Ureter (tissue), 1 donor: ENCODE measurements at regions not wholly inside any gene's neighbourhood (a gene's known extent, or its start where the extent isn't known, plus 50 kb on each side); places are given as distances from the start of the nearest gene placed in this dataset.
"Not testable (repeated sequence)": the region's sequence is repeated elsewhere in the genome, so short reads cannot be mapped to it uniquely, and the experiment has no call there.

Experiments used
- DNase-seq: peaks from one replicate; pipeline ENCODE4 v3.0.0-alpha.2; 2020; ENCODE audit warnings: low spot score
- donor health status: DM: yes; HTN: yes; CAD: no.

DNA sequence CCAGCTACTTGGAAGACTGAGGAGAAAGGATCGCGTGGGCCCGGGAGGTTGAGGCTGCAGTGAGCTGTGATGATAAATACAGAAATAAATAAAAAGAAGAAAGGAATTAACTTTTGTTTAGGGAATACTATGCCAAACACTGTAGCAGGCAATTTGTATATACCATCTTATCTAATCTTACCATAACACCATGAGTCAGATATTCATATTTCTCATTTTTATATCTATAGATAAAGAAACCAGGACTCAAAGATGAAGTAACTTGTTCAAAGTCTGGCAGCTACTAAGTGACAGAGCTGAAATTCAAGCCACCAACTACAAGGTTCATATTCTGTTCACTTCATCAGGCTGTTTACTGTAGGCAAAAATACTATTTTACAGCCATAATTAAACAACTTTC, 119.2 kb upstream of the SLC39A10 start:
- DNase-seq: no peak

DNA sequence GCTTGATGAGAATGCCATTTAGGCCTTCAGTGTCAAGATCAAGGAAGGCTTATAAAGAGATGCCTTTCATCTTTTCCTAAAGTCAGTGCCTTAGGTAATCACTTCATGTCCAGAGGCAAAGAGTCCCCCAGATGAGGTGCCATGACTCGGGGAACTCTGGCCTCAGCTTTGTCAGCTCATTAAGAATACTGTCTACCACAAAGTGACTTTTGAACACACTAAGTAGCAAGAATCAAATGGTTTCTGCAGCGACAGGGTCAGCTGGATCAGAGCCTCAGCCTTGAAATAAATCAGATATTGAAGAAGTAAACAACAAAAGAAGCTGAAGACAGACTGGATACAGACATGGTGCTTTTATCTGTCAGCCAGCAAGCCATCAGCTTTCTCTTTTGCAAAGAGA, 120.1 kb upstream of the SLC39A10 start:
- DNase-seq: no peak

DNA sequence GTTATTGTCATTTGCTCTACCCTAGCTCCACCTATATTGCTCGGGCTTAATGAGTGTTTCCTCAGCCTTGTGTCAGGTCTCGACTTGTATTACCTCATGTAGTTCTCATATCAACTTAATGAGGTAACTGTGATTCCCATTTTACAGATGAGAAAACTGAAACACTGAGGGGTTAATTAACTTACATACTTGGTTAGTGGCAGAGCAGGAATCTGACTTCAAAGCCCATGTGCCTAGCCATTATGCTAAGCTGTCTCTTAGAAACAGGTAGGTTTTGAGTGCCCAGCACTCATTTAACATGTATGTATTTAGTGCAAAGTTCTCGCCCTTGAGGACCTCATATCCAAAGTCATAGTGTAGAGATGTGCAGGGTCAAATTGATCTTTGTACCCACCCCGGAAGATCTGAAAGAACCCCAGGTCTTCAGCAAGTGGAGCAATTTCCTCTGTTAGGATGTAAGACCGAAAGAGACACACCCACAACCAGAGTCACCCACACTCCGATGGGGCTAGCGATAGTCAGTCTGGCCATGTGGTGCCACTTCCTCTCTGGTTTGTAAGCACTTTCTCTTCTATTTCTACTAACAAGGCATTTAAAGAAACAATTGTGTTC, 121.0 kb upstream of the SLC39A10 start:
- DNase-seq: peak; percentile 58

DNA sequence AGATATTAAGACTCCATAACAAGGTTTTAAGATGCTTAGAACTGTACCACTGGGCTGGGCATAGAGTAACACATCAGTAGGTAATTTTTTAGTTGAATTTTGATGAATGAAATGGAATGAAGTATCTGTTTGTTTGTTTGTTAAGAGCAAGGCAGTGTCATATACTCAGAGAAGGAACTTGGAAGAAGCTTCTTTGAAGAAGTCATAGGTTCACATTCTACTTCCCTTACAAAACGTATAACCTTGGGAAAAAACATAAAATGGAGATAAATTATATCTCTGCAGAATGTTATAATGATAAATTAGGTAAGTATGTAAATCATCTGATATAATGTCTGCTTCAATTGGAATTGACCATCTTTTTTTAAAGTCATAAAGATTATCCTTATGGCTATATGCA, 122.1 kb upstream of the SLC39A10 start:
- DNase-seq: no peak

DNA sequence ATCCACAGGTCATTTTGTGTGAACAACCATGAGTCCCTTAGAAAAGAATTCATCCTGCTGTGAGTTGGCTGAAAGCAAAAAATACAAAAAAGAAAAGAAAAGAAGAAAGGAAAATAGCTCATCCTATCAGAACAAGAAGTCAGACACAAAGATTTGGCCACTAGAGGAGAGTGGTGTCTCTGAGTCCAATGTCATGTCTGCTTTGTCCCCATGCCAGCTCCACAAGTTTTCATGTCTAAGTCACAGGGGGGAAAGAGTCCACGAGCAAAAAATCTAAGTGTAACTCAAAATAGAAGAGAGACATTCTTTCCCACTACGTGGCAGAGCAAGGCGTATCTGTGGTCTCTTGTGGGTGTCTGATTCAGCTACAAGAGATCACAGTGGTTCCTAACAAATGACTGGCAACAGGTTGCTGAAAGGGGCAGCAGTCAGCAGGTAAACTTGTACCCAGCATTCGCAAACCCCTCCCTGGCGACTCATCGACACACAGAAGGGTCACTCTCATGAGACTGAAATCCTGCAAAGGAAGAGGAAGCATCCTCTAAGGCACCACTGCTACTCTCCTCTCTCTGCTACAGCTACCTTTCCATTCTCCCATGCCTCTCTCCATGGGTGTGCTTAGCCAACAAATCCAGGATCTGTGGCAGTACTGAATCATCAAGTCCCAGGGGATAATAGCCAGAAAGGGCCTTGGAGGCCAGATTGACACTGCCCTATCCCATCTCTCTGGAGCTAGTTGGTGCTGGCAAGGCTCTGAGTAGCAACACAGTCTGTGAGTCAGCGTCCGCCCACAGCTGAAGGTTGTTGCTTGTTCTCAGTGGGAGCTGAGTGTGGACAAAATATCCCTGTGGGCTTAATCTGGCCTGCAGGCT, 123.0 kb upstream of the SLC39A10 start:
- DNase-seq: no peak

DNA sequence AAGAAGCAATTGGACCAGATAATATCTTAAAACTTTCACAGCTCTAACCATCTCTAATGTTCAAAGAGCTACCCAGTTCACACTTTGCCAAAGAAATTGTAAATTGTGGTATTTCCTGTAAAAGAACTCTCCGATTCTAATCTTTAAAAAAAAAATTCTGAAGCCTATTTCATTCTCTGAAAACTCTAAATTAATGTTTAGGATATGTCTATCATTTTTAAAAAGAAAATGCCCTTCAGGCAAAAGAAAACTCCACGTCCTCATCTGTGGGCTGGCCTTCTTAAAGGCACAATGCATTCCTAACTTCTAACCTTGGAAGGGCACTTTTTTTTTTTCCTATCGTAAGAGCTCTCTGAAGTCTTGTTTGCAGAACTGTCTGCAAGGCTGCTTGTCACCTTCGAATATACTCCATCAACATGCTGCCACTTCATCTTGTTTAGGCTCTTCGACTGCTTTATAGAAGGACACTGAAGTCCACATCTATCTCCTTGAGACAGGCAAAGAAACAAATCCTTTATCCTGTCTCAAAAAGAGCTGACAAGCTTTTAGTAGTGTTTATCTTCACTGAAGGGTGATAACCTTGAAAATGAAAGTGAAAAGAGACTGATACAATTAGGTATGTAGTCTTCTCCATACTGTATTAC, 124.3 kb upstream of the SLC39A10 start:
- no peak for DNase-seq

DNA sequence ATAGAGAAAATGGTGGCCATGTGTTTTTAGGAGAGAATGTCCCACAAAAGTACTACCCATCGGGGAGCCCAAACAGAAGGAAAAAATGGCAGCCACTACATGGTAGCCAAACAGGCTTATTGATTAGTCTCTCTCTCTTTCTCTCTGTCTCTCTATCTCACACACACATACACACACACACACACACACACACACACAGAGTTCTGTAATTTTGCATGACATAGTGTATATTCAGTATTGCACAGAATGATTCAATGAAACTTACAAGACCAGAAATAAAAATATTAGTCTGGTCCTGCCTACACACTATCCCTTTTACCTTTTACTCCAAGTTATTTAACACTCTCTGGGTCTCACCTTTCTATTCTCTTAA, 124.8 kb upstream of the SLC39A10 start:
- DNase-seq: no peak

DNA sequence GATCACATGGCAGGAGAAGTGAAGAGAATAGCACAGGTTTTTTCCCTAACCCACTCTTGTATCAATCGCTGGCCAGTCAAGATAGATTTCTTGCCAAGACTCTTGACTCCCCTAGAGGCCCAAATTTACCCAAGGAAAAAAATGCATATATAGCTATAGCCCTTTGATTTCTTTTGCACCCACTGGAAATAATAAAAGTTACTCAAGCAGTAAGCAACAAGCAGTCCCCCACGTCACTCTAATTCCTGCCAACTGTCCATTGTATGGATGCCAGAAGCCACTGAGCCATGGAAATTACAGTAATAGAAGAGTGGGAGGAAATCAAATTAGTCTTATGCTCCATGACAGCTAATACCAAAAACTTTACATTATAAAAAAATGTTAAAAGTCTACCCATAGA, 125.3 kb upstream of the SLC39A10 start:
- DNase-seq: no peak

DNA sequence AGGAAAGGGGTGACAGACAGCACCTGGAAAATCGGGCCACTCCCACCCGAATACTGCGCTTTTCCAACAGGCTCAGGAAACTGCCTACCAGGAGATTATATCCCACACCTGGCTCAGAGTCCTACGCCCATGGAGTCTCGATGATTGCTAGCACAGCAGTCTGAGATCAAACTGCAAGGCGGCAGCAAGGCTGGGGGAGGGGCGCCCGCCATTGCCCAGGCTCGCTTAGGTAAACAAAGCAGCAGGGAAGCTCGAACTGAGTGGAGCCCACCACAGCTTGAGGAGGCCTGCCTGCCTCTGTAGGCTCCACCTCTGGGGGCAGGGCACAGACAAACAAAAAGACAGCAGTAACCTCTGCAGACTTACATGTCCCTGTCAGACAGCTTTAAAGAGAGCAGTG, 133.8 kb upstream of the SLC39A10 start:
- DNase-seq: not testable (repeated sequence)

DNA sequence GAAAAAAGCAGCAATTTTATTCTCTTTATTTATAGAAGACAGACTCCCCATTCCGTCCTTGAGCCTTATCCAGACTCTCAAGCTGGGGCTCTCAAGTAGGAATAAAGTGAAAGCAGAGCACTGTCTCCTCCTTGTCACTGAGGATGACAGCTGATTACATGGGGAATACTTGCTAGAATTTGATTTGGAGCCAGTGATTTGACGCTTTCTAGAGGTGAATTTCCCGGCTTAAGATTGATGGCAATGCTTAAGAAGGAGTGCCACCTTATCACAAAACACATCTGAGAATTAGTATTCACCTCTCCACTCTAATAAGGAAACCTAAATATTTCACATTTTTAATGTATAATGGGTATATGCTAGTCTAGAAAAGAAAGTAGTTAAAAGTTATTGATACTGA, 135.4 kb upstream of the SLC39A10 start:
- no peak for DNase-seq

DNA sequence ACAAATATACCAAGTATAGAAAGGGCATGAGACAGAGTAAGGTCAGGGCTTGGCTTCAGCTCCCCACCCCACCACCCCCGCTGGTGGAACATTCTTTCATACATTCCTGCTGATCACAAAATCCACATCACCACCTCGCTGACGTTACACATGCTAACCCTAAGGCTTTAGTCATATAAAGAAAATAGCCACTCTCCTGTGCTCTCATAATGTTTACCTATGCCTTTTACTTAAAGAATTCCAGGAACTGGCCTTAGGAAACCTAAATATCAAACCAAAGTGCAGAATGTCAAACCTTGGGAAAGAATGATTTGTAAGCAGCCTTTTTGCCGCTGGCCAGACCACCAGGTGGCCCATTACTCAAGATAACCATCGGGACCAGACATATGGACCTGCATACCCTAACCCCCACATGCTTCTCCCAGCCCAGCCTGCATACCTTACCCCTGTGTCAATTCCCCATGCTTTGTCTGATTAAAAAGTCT, 136.3 kb upstream of the SLC39A10 start:
- DNase-seq: no peak

DNA sequence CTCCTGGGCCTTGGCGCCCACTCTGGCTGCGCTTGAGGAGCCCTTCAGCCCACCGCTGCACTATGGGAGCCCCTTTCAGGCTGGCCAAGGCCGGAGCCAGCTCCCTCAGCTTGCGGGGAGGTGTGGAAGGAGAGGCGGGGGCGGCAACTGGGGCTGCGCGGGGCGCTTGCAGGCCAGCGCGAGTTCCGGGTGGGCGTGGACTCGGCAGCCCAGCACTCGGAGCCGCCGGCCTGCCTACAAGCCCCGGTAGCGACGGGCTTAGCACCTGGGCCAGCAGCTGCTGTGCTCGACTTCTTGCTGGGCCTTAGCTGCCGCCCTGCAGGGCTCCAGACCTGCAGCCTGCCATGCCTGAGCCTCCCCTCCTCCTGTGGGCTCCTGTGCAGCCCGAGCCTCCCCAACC, 141.5 kb upstream of the SLC39A10 start:
- DNase-seq: no peak

DNA sequence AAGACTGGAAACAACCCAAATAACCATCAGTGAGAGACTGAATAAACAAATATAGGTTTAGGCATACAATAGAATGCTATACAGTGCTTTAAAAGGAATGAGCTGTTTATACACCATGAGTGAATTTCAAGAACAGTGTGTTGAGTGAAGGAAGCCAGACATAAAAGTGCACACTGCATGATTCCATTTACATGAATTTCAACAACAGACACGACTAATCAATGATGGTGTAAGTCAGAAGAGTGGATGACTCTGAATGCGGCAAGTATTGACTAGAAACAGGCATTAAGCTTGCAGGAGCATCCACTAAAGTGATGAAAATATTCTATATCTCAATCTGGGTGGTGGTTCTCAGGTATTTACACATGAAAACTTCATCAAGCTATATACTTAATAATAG, 142.7 kb upstream of the SLC39A10 start:
- no peak for DNase-seq

DNA sequence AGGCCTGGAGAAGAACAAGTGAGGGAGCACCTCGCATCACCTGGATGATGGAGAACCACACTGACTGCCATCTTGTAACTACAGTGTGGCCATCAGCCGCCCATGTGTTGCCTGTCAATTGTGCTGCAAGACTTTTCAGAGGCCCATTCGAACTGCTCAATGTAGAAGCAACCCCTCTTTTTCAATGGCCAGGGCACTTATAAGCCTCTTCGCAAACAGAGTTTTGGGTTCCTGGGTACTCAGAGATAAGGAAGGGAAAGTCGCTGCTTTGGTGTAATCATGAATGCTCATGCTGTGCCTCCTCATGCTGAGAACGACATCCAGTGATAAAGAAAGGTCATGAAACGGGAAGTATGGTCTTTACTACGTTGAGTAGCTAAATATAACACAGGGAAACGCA, 143.9 kb upstream of the SLC39A10 start:
- no peak for DNase-seq

DNA sequence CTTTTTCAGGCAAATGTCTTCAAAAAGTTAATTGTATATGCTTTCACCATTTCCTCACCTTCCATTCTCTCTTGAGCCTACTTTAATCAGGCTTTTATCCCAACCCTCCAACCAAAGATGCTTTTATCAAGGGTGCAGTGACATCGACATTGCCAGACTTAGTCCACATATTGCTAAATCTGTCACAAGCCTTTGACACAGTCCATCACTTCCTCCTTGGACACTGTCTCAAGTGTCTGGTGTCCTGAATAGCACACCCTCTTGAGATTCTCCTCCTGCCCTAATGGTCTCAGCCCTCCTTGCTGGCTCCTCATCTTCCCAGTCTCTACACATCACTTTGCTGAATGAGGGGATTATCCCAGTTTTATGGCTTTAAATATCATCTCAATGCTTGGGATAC, 147.5 kb upstream of the SLC39A10 start:
- no peak for DNase-seq

DNA sequence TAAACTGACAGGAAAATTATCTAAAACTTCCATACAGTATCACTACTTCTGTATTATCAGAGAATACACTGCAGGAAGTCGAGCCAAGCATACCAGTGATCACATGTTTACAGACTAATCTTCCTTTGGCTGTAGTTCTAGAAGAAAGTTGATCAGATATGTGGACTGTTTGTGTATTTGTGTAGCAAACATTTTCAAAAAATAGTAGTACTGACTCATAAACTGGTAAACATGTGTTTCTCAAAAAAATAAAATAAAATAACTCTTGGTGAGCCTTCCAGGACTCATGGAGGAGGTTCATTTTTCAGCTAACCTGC, 148.9 kb upstream of the SLC39A10 start:
- no peak for DNase-seq

DNA sequence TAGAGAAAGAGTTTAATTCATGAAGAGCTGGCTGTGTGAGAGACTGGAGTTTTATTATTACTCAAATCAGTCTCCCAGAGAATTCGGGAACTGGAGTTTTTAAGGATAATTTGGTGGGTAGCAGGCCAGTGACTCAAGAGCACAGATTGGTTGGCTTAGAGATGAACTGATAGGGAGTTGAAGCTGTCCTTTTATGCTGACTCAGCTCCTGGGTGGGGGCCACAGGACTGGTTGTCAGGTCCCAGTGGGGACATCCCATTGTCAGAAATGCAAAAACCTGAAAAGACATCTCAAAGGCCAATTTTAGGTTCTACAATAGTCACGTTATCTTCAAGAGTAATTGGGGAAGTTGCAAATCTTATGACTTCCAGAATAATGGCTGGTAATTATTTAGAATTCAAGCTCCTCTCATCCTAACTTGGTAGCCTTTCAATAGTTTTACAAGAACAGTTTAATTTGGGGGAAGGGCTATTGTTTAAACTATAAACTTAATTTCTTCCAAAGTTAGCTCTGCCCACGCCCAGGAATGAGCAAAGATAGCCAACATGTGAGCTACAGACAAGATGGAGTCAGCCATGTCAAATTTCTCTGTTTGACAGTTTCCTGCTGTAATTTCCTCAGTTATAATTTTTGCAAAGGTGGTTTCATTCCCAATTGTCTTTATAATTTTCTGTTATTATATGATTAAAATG, 149.4 kb upstream of the SLC39A10 start:
- no peak for DNase-seq

DNA sequence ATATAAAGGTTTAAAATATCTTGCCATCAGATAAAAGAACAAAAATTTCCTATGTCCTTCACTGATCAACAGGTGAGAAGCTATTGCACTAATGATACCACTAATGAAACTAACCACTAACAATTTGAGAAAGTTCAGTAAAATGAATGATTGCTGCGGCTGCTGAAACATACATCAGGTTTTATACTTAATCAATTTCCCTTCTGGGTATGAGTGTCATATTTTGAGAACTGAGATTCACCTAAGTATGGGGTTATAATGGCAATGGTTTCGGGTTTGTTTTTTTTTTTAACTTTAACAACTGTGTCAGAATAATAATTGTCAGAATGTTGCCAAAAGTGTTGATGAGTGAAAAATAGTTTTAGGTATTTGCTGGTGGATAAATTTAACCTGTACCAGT, 151.3 kb upstream of the SLC39A10 start:
- no peak for DNase-seq

DNA sequence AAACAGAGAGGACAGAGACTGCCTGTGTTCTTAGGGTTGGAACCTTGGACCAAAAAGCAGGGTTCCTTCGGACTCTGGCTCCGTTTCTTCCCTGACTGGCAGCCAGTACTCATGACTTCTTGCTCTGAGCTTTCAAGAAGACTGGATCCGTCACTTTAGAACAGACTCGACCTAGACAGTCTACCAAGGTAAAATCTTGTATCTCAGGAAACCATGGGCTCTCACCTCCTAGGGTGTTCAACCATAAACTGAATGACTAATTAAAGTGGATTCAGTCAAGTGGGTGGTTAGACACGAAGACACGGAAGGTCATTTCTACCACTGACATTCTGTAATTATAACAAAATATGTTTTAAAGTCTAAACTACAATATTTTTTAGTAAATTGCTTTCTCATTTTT, 153.8 kb upstream of the SLC39A10 start:
- no peak for DNase-seq

DNA sequence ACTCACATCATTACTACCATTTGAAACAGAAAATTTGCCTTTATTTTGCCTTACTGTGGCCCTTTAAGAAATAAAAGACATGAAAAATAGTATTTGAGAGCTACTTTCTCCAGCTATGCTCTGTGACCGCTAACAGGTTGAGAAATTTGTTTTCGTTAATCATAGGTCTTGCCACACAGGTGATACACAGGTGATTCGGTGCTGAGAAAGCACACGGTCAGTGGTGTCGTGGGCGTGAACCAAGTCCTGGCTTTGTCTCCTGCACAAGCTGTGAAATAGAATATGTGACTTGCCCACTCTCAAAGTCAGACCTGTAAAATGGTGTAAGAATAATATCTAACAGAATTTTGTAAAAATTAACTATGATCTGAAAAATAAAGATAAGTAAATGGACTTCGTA, 155.3 kb upstream of the SLC39A10 start:
- no peak for DNase-seq

DNA sequence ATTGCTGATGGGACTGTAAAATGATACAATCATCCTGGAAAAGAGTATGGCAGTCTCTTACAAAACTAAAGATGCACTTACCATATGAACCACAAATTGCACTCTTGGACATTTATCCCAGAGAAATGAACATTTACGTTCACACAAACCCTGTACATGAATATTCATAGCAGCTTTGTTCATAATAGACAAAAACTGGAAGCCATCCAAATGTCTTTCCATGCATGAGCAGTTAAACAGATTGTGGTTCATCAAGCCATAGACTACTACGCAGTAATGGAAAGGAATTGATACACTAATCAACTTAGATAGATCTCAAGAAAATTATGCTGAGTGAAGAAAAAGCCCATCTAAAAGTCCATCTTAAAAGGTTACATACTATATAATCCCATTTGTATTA, 156.1 kb upstream of the SLC39A10 start:
- DNase-seq: no peak

DNA sequence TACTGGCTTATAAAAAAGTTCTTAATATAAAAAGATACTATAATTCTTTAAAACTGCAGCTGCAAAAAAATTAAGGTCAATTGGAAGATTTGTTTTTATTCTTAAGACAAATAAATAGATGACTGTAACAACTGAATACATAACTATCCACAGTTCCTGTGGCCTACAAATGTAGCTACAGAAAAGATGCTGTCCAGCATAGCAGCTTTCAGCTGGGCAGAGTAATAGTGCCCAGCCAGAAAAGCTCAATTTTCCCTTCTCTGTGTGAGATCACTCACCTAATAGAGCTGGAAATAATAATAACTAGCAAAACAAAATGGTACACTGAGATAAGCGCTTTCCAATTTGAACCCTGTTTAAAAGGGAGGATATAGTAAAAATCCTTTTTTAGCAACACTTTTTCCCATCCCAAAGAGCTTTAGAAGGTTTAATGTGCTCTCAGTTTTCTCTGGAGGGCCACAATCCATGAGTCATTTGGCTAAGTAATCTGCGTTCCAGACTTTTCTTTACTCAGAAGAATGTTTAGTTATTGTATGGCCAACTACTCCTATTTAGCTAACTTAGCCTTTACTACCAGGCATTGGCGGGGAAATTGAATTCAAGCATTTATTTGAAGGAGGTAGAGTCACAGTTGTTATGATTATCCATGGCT, 158.1 kb upstream of the SLC39A10 start:
- DNase-seq: no peak
